D721Med (cell line): ENCODE measurements at regions not wholly inside any gene's neighbourhood (a gene's known extent, or its start where the extent isn't known, plus 50 kb on each side); places are given as distances from the start of the nearest gene placed in this dataset.
"Not testable (repeated sequence)": the region's sequence is repeated elsewhere in the genome, so short reads cannot be mapped to it uniquely, and the experiment has no call there.

Source experiments
- DNase-seq: peaks from one replicate; pipeline ENCODE4 v3.0.0; 2011; ENCODE audit warnings: low spot score; ENCODE audit not compliant: insufficient read length
- FAIRE-seq: peaks from 2 replicates; lab custom pipeline; 2011; peaks lifted over from hg19 to GRCh38; lab: Jason Lieb, UNC
- TF ChIP-seq, protein P1 (sequence below): IDR thresholded peaks from 2 replicates; pipeline ENCODE4 v1.5.1; 2012; ENCODE audit warnings: mild to moderate bottlenecking, control low read depth; ENCODE audit not compliant: insufficient read depth; ENCODE audit errors: missing control alignments

DNA sequence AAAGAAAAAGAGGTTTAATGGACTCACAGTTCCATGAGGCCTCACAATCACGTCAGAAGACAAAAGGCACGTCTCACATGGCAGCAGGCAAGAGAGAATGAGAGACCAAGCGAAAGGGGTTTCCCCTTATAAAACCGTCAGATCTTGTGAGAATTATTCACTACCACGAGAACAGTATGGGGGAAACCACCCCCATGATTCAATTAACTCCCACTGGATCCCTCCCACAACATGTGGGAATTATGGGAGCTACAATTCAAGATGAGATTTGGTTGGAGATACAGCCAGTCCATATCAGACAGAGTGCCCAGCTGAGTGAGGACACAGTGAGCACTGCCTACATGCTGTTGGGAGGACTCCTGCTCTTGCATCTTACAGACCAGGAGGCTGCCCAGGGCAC, 148.4 kb downstream of the TEX36 start:
- DNase-seq = no peak
- FAIRE-seq = no peak
- TF ChIP-seq, protein P1, sequence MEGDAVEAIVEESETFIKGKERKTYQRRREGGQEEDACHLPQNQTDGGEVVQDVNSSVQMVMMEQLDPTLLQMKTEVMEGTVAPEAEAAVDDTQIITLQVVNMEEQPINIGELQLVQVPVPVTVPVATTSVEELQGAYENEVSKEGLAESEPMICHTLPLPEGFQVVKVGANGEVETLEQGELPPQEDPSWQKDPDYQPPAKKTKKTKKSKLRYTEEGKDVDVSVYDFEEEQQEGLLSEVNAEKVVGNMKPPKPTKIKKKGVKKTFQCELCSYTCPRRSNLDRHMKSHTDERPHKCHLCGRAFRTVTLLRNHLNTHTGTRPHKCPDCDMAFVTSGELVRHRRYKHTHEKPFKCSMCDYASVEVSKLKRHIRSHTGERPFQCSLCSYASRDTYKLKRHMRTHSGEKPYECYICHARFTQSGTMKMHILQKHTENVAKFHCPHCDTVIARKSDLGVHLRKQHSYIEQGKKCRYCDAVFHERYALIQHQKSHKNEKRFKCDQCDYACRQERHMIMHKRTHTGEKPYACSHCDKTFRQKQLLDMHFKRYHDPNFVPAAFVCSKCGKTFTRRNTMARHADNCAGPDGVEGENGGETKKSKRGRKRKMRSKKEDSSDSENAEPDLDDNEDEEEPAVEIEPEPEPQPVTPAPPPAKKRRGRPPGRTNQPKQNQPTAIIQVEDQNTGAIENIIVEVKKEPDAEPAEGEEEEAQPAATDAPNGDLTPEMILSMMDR = no peak

DNA sequence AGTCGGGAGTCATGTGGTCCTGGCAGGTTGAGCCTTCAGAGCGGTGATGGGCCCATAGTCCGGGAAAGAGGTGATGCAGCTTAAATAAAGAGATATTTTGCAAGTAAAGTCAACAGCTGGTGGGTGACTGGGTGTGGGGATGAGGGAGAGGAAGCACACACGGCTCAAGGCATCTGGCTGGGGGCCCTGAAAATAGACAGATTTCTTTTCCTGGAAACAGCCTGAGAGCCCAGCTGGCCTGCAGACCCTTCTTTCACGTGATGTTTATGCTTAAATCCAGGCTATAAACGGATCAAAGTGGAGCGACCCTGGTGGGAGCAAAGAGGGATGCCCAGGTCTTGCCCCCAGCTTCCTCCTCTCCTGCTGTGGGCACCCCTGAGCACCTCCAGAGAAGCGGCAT, 149.1 kb downstream of the TEX36 start:
- DNase-seq = no peak
- TF ChIP-seq, protein P1 = no peak
- no peak for FAIRE-seq

DNA sequence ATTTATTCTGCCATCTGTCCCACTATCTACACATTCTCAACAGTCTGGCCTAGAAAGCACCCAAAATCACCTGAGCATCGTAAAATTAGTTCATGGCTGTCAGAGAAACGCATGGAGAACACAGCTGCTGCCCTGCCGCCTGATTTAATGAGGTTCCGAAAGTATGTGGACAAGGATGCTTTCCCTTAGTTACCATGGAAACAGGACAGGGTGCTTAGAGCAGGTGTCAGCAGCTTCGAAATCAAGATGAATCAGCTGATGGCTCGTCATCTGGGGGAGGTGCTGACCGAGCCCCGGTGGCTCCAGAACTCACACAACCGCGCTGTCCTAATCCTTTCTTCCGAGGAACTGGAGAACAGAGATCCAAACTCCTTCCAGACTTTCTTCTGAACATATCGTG, 151.5 kb downstream of the TEX36 start:
- FAIRE-seq (no peak), DNase-seq (no peak)
- TF ChIP-seq, protein P1 = no peak

DNA sequence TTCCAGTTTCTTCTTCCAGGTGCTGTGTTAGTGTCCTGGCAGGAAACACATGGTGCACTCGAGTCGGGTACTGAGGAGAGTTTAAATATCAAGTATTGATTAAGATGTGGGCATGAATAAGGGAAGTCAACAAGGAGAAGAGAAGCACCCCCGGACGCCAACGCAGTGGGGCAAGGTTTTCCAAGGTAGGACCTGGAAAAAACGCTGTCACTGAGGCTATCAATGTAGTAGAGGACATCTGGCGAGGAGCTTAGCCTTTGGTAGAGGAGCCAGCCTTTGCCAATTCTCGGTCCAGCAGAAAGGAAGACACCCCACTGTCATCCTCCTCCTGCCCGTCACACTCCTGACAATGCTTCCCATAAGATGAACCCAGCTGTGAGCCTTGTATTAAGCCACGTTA, 159.6 kb downstream of the TEX36 start:
- TF ChIP-seq, protein P1 = no peak
- no peak for FAIRE-seq
- DNase-seq = no peak

DNA sequence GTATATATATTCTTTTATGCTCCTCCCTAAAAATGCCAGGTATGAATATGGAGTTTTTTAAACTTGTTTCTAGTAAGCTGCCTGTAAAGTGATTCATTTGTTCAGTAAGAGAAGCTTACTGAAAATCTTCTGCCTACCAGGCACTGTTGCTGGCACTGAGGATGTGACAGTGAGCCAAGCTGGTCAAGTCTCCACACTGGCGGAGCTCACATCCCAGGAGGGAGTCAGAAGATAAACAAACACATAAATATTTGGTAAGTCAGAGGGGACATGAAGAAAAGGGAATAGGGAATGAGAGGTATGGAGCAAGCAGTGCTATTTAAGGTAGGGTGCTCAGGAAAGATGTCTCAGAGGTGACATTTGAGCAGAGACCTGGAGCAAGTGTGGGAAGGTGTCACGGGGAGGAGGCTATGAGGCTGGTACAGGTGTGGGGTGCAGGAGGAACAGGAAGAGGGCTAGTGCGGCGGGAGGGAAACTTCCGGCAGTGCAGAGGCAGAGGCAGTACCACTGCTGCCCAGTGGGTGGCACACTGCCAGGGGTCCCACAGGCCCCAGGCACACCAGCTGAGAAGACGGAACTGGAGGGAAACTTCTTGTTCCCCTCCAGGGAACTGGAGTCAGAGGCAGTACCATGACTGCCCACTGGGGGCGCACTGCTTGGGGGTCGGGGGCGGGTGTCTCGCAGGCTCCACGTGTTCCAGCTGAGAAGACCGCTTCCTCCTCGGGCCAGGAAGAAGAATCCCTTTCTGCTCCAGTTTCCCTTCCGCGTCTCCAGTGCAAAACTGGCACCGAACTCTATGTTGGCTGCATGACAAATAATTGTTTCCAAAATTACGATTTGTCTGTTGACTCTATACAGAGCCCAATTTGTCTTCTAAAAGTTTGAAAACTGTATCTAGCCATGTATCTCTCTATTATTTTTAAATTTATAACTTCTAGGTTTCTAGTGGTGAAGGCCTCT, 161.0 kb downstream of the TEX36 start:
- FAIRE-seq = no peak
- TF ChIP-seq, protein P1 = peak; percentile 19
- no peak for DNase-seq

DNA sequence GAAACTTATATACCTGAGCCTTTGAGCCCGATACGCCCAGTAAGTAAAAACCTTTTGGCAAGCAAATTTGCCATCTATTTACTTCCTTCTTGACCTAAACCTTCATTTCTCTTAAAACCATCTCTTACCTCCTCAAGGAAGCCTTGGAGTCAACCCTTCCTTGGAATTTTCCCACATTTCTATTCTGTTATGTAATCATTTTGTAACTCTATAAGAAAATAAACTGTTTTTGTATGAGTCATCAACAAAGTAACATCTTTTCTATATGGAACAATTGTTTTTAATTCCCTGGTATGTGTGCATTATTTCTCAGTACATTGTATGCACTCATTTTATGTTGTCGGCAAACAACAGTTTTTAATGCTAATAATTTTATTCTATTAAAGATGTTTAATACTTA, 162.0 kb downstream of the TEX36 start:
- DNase-seq = no peak
- TF ChIP-seq, protein P1 = no peak
- no peak for FAIRE-seq

DNA sequence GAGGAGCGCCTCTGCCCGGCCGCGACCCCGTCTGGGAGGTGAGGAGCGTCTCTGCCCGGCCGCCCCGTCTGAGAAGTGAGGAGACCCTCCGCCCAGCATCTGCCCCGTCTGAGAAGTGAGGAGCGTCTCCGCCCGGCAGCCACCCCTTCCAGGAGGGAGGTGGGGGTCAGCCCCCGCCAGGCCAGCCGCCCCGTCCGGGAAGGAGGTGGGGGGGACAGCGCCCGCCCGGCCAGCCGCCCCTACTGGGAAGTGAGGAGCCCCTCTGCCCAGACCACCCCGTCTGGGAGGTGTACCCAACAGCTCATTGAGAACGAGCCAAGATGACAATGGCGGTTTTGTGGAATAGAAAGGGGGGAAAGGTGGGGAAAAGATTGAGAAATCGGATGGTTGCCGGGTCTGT, 164.6 kb downstream of the TEX36 start:
- DNase-seq, FAIRE-seq: not testable (repeated sequence)

DNA sequence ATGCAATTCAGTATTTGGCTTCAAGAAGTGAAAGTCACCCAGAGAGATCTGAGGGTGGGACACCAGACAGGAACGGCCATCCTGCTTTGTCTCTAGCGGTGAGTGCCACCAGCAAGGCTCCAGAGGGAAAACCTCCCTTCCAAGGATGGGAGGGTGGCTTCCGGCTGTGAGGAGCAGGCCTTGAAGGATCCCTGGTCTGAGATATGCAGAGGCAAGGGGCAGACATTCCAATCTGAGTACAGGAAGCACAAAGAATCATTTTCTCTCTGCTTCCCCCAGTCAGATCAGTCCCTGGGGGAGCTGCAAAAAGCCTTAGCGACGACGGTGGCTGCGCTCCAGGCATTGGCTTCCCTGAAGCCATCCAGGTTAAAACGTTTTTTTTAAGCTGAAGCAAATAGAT, 167.4 kb downstream of the TEX36 start:
- FAIRE-seq (no peak), DNase-seq (no peak)
- TF ChIP-seq, protein P1 = no peak
